Peyer's patch (tissue), 4 donors: ENCODE measurements at regions not wholly inside any gene's neighbourhood (a gene's known extent, or its start where the extent isn't known, plus 50 kb on each side); places are given as distances from the start of the nearest gene placed in this dataset.
"Not testable (repeated sequence)": the region's sequence is repeated elsewhere in the genome, so short reads cannot be mapped to it uniquely, and the experiment has no call there.

Experiments used
- DNase-seq, 3 donors: peaks; one replicate each; pipeline ENCODE4 v3.0.0-alpha.2; 2017 to 2019
- H3K27ac ChIP-seq, 4 donors: fragments of 200-600 bp; sonication (generic); one replicate each; pipeline ENCODE4 v1.5.1; 2016 to 2019
- H3K27me3 ChIP-seq, 2 donors: fragments of 200-600 bp; sonication (generic); one replicate each; pipeline ENCODE4 v1.5.1; 2019
- H3K36me3 ChIP-seq, 3 donors: fragments of 200-600 bp; sonication (generic); one replicate each; pipeline ENCODE4 v1.5.1; 2016 to 2019
- H3K4me1 ChIP-seq, 4 donors: fragments of 200-600 bp; sonication (generic); one replicate each; pipeline ENCODE4 v1.5.1; 2016 to 2019
- H3K4me3 ChIP-seq, 4 donors: fragments of 200-600 bp; sonication (generic); 1 replicate in 3 of 4; 2 replicates in 1 of 4; pipeline ENCODE4 v1.5.1; 2016 to 2019; ENCODE audit warnings: mild to moderate bottlenecking in 1 of 4
- H3K9me3 ChIP-seq, 4 donors: fragments of 200-600 bp; sonication (generic); one replicate each; pipeline ENCODE4 v1.5.1; 2016 to 2019; ENCODE audit warnings: mild to moderate bottlenecking in 1 of 4
- POLR2A ChIP-seq, 2 donors: fragments of 450-650 bp; IDR thresholded peaks; one replicate each; pipeline ENCODE4 v1.5.1; 2017; ENCODE audit warnings: antibody characterized with exemption in 2 of 2, mild to moderate bottlenecking in 2 of 2, moderate library complexity in 2 of 2
- TF ChIP-seq, protein P1 (sequence below), 6 experiments: fragments of 450-650 bp in 4 of 6; fragments of 200-600 bp in 2 of 6; sonication (generic) in 1 of 6; IDR thresholded peaks; one replicate each; pipeline ENCODE4 v1.5.1; 2017 to 2019; ENCODE audit warnings: antibody characterized with exemption in 6 of 6, mild to moderate bottlenecking in 3 of 6, moderate library complexity in 1 of 6

DNA sequence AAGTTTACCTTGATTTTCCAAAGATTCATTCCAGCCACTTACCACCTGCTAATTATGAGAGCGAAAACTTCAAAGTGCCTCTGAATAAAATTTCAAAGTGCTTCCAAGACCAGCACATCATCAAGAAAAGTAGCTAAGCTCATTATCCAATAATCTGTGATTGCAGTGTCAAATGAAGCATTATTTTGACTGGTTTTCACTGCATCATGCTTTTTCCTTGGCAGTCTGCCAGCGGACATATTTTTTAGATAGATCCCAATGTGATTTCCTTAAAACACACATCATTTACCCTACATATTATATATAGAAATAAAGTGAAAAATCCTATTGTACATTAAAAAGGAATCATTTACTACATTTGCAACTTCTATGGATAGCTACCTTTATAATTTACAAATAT, 508.6 kb upstream of the FAM174A start:
- Histone ChIP-seq H3K9me3 (no peaks in the 10 kb centered on the region), H3K4me3 (no peak overlapping the region), H3K4me1 (no peaks in the 10 kb centered on the region), H3K27ac (no peak overlapping the region), H3K27me3 (no peaks in the 10 kb centered on the region), H3K36me3 (no peaks in the 10 kb centered on the region)
- DNase-seq, result no peak
- TF ChIP-seq POLR2A (IDR thresholded peaks at IDR 0.05), result no peak
- TF ChIP-seq, protein P1, sequence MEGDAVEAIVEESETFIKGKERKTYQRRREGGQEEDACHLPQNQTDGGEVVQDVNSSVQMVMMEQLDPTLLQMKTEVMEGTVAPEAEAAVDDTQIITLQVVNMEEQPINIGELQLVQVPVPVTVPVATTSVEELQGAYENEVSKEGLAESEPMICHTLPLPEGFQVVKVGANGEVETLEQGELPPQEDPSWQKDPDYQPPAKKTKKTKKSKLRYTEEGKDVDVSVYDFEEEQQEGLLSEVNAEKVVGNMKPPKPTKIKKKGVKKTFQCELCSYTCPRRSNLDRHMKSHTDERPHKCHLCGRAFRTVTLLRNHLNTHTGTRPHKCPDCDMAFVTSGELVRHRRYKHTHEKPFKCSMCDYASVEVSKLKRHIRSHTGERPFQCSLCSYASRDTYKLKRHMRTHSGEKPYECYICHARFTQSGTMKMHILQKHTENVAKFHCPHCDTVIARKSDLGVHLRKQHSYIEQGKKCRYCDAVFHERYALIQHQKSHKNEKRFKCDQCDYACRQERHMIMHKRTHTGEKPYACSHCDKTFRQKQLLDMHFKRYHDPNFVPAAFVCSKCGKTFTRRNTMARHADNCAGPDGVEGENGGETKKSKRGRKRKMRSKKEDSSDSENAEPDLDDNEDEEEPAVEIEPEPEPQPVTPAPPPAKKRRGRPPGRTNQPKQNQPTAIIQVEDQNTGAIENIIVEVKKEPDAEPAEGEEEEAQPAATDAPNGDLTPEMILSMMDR (IDR thresholded peaks at IDR 0.05), result no peak

DNA sequence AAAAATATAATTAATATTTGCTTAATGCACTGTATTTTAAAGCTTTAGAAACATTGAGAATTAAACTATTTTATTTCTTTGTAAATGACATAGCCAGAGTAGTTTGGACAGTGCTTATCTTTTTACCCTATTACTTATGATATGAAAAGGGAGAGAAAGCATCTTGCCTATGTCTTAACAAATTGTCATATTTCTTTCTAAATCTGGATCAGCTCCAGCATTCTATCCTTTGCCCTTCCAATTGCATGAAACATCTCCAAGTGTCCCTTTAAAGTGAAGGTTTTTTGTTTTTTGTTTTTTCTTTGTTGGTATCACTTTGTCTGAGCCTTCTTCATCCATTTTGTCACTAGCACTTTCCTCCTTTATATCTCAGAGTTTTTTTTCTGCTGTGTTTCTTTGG, 511.6 kb upstream of the FAM174A start:
- Histone ChIP-seq H3K4me1 (no peaks in the 10 kb centered on the region), H3K36me3 (no peaks in the 10 kb centered on the region), H3K4me3 (no peak overlapping the region), H3K9me3 (no peaks in the 10 kb centered on the region), H3K27ac (no peak overlapping the region), H3K27me3 (no peaks in the 10 kb centered on the region)
- TF ChIP-seq, protein P1 (IDR thresholded peaks at IDR 0.05), result no peak
- no peak for TF ChIP-seq POLR2A (IDR thresholded peaks at IDR 0.05)
- no peak for DNase-seq

DNA sequence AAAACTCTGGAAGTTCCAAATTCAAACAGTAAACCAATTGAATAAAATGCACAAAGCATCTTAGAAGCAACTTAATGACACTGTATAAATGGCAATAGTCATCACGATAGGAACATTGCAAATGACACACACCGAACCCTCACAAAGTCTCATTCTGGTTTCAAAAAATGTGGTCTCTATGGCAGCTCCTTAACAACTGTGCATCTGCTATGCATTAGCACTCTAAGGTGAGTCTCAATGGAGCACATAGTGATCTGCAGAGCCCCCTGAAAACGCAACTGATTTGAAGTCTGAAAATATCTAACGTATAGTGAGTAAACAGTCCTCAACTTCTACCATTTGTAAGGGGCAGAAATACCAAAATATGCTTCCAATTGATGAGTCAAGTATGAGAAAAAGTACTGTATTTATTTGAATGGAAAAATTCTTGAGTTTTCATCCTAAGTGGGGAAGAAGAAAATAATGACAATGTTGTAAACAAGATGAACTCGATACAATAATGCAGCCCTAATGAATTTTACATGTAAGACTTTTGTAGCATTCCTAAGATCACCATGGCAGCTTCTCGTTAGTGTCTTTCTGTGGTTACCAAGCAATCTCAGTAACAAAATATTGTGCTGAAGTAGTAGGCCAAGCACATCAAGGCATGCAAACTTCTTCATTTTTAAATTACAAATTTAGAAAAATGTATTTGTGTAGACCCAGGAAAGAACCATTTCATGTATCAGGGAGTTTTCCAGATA, 517.5 kb upstream of the FAM174A start:
- no peak for DNase-seq
- Histone ChIP-seq H3K9me3 (no peaks in the 10 kb centered on the region), H3K4me1 (no peaks in the 10 kb centered on the region), H3K27me3 (no peaks in the 10 kb centered on the region), H3K4me3 (no peak overlapping the region), H3K36me3 (no peaks in the 10 kb centered on the region), H3K27ac (no peak overlapping the region)
- TF ChIP-seq POLR2A (IDR thresholded peaks at IDR 0.05), result no peak
- TF ChIP-seq, protein P1 (IDR thresholded peaks at IDR 0.05), result no peak

DNA sequence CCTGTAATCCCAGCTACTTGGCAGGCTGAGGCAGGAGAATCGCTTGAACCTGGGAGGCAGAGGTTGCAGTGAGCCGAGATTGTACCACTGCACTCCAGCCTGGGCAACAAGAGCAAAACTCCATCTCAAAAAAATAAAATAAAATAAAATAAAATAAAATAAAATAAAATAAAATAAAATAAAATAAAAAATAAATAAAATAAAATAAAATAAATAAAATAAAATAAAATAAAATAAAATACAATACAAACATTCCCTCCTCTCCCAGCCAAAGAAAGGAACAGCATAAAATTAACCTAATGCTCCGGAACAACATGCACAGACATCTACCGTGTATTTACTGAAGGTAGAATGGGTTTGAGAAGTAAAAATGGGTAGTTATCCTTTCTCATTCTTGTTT, 521.9 kb upstream of the FAM174A start:
- H3K36me3 ChIP-seq, H3K27me3 ChIP-seq: not testable (repeated sequence)

DNA sequence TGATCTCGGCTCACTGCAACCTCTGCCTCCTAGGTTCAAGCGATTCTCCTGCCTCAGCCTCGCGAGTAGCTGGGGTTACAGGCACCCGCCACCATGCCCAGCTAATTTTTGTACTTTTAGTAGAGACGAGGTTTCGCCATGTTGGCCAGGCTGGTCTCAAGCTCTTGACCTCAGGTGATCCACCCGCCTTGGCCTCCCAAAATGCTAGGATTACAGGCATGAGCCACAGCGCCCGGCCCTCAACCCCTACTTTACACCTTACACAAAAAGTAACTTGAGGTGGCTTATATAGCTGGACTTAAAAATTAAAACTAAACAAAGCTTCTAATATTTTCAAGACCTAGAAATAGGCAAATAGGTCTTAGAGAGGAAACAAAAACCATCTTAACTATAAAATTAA, 524.0 kb upstream of the FAM174A start:
- not testable (repeated sequence) for DNase-seq, H3K36me3 ChIP-seq, H3K4me1 ChIP-seq, H3K27ac ChIP-seq, H3K4me3 ChIP-seq, H3K9me3 ChIP-seq, H3K27me3 ChIP-seq

More for the DNA sequence above, 521.9 kb upstream of the FAM174A start:
- not testable (repeated sequence) for H3K9me3 ChIP-seq, H3K27ac ChIP-seq, DNase-seq, H3K4me1 ChIP-seq, H3K4me3 ChIP-seq

DNA sequence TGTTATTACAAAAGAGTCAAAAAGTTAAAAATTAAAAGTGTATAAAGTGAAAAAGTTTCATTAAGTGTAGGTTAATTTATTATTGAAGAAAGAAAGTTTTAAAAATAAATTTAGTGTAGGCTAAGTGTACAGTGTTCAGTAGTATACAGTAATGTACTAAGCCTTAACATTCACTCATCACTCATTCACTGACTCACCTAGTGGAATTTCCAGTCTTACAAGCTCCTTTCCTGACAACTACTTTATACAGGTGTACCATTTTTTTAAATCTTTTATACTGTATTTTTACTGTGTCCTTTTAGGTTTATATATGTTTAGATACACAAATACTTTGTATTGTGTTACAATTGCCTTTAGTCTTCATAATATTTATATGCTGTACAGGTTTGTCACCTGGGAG, 530.2 kb upstream of the FAM174A start:
- H3K27me3 ChIP-seq, result no peaks in the 10 kb centered on the region
- H3K4me1 ChIP-seq, result no peaks in the 10 kb centered on the region
- H3K9me3 ChIP-seq, result no peaks in the 10 kb centered on the region
- TF ChIP-seq, protein P1 (IDR thresholded peaks at IDR 0.05), result no peak
- TF ChIP-seq POLR2A (IDR thresholded peaks at IDR 0.05), result no peak
- no peak overlapping the region for H3K4me3 ChIP-seq
- H3K27ac ChIP-seq, result no peak overlapping the region
- no peaks in the 10 kb centered on the region for H3K36me3 ChIP-seq
- no peak for DNase-seq

DNA sequence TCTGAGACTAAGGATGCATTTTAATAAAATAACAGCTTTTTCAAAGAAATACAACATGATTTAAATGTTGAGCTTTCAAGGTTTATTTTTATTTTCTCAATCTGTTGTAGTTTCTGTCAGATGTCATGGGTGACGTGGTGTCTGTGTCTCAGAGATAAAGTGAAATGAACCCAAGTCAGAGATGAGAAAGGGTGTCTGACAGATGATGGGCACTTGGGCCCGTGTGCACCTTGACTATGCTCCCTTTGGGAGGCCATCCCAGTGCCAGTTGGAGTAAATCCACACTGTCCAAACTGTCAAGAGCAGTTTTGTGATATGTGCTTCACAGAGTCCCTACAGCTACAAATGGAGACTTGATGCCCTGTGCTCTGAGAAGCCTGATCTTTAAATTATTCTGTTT, 536.9 kb upstream of the FAM174A start:
- DNase-seq, result no peak
- TF ChIP-seq, protein P1 (IDR thresholded peaks at IDR 0.05), result no peak
- no peak for TF ChIP-seq POLR2A (IDR thresholded peaks at IDR 0.05)
- Histone ChIP-seq H3K36me3 (no peaks in the 10 kb centered on the region), H3K4me1 (no peaks in the 10 kb centered on the region), H3K9me3 (no peaks in the 10 kb centered on the region), H3K4me3 (no peak overlapping the region), H3K27ac (no peak overlapping the region), H3K27me3 (no peaks in the 10 kb centered on the region)
